ENCODE measurements at regions not wholly inside any gene's neighbourhood (a gene's known extent, or its start where the extent isn't known, plus 50 kb on each side); places are given as distances from the start of the nearest gene placed in this dataset.

DNA sequence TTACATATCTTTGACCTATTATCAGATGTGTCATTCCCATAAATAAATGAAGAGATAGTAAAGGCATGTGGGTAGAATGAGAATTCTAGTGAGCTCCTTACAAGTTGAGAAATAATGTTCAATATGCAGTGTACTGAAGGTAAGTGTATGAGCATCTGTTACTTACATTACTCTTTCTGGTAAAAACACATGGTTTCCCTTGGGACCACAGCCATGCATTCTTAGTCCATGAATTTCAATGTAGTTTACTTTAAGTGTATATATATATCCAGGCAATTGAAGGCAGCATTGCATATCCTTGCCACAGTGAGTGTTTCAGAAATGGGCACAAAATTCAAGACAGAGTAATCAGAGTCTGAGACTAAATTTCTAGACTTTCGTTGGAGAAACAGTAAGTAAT is 277.2 kb downstream of the CXXC4 start:
- H3K4me3 ChIP-seq (ENCODE audit: low read depth, low read length), result no peak overlapping the region
- TF ChIP-seq, protein P1, sequence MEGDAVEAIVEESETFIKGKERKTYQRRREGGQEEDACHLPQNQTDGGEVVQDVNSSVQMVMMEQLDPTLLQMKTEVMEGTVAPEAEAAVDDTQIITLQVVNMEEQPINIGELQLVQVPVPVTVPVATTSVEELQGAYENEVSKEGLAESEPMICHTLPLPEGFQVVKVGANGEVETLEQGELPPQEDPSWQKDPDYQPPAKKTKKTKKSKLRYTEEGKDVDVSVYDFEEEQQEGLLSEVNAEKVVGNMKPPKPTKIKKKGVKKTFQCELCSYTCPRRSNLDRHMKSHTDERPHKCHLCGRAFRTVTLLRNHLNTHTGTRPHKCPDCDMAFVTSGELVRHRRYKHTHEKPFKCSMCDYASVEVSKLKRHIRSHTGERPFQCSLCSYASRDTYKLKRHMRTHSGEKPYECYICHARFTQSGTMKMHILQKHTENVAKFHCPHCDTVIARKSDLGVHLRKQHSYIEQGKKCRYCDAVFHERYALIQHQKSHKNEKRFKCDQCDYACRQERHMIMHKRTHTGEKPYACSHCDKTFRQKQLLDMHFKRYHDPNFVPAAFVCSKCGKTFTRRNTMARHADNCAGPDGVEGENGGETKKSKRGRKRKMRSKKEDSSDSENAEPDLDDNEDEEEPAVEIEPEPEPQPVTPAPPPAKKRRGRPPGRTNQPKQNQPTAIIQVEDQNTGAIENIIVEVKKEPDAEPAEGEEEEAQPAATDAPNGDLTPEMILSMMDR (IDR thresholded peaks at IDR 0.05; ENCODE audit: control insufficient read depth, extremely low read depth, insufficient read depth), result no peak
- no peak for DNase-seq (ENCODE audit: low read depth)

DNA sequence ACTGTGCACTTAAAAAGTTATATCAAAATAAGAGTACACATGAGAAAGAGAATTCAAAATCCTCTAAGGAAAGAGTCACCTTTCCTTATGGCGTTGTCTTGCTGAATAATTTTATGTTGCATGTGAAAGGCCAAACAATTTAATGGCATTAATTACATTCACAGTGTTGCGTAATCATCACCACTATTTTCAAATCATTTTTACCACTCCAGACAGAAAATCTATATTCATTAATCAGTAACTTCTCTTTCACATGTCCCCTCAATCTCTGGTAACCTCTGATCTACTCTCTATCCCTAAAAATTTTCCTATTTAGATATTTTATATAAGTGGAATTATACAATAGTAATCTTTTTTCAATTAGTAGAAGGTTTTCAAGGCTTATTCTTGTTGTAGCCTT is 283.0 kb downstream of the CXXC4 start:
- no peak for DNase-seq (ENCODE audit: low read depth)
- H3K4me3 ChIP-seq (ENCODE audit: low read depth, low read length), result no peak overlapping the region
- TF ChIP-seq, protein P1 (IDR thresholded peaks at IDR 0.05; ENCODE audit: control insufficient read depth, extremely low read depth, insufficient read depth), result no peak

DNA sequence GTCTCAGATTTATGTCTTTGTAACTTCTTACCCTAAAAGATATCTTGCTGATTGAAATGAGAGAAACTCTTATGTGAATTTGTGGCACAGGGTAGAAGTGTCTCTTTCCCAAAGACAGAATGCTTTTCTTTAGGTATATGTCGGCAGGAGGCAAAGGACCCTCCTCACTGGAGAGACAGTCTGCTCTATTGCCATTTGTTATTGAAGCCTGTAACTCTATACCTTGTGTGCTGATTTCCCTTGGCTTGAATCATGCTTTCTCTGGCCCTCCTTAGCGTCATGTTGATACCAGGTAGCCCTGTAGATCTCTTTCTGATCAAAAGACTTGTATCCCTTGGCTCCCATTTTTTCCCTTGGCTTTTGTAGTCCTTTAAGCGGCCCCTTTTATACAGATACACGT is 284.3 kb downstream of the CXXC4 start:
- H3K4me3 ChIP-seq (ENCODE audit: low read depth, low read length), result no peak overlapping the region
- TF ChIP-seq, protein P1 (IDR thresholded peaks at IDR 0.05; ENCODE audit: control insufficient read depth, extremely low read depth, insufficient read depth), result no peak
- DNase-seq (ENCODE audit: low read depth), result no peak

DNA sequence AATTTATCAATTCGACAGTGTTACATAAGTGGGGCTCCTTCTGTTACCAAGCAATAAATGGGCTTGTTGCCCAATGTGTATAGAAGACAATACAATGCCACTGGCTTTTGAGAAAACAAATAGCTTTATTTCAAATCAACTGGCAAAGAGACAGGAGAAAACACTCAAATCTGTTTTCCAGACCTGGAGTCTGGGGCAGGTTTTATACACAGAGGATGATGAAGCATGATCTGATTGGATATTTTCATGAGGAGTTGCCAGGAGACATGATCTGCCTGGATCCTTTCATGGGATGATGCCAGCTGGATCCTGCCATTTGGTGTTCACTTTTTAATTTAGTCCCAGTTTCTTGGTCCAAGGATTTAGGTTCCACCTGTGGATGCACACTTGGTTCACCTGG is 287.9 kb downstream of the CXXC4 start:
- no peak for DNase-seq (ENCODE audit: low read depth)
- TF ChIP-seq, protein P1 (IDR thresholded peaks at IDR 0.05; ENCODE audit: control insufficient read depth, extremely low read depth, insufficient read depth), result no peak

DNA sequence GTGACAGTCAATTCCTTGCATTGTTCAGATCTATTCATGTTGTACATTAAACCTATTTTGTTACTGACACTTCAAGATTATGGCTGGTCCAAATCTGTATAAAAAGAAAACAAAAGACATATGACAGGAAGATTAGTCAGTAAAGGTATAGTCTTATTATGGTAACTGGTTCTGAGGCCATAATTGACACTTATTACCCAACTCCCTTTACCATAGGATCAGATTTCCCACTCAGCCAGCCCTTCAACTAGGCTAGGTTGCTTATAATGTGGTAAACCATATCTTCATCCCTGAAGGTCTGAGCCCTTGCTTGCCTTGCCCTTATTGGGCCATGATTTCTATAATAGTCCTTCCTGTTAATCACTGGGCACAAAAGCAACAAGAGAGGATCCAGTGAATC is 289.6 kb downstream of the CXXC4 start:
- no peak overlapping the region for H3K4me3 ChIP-seq (ENCODE audit: low read depth, low read length)
- no peak for DNase-seq (ENCODE audit: low read depth)
- TF ChIP-seq, protein P1 (IDR thresholded peaks at IDR 0.05; ENCODE audit: control insufficient read depth, extremely low read depth, insufficient read depth), result no peak

More for the DNA sequence above, 287.9 kb downstream of the CXXC4 start:
- H3K4me3 ChIP-seq (ENCODE audit: low read depth, low read length), result no peak overlapping the region

DNA sequence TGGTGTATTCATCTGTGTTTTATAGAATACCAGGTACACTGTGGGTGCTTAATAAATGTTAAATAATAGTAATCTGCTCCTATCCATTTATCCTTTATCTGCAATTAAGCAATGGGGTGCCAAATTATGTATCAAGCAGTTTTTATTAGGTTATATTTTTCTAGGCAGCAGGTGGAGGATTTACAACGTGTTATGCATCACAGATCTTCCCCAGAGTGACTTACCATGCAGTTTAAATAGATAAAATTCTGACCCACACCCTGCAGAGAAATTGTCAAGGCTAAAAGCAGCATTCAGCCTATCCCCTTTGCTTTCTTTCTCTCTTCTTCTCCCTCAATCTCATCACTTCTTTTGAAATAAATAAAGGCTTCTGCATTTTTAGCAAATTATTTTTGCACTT is 306.4 kb downstream of the CXXC4 start:
- no peak for DNase-seq (ENCODE audit: low read depth)
- TF ChIP-seq, protein P1 (IDR thresholded peaks at IDR 0.05; ENCODE audit: control insufficient read depth, extremely low read depth, insufficient read depth), result no peak
- H3K4me3 ChIP-seq (ENCODE audit: low read depth, low read length), result no peak overlapping the region

DNA sequence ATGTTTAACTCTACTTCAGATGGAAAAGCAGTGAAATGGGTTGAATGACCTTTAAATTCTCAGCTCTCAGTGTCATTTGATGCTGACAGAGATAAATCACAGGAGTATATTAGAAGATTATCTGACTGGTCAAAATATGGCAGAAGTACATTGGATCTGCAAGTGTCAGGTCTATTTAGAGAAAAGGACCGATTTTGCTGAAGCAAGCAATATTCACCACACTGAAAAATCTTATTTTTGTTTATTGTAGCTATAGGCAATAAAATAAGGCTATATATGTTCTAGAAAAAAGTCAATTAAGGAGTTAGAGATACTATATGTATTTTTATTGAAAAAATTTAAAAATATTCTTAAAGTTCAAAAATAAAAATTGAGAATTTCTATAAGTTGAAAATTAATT is 325.3 kb downstream of the CXXC4 start:
- H3K4me3 ChIP-seq (ENCODE audit: low read depth, low read length), result no peak overlapping the region
- TF ChIP-seq, protein P1 (IDR thresholded peaks at IDR 0.05; ENCODE audit: control insufficient read depth, extremely low read depth, insufficient read depth), result no peak
- no peak for DNase-seq (ENCODE audit: low read depth)
